COLO668 (cell line): ENCODE measurements at regions not wholly inside any gene's neighbourhood (a gene's known extent, or its start where the extent isn't known, plus 50 kb on each side); places are given as distances from the start of the nearest gene placed in this dataset.

Experiments used
- DNase-seq: peaks from one replicate; lab custom pipeline; 2025; ENCODE audit not compliant: unreplicated experiment; lab: John Stamatoyannopoulos, UW

GRCh38 chr4:132245319-132245718 lies 903.8 kb upstream of the PCDH10 start:
- DNase-seq = no peak

- no peak for DNase-seq
Measured at GRCh38 chr4:132264176-132264575, 884.9 kb upstream of the PCDH10 start.

- no peak for DNase-seq
Measured at GRCh38 chr4:132266374-132266773, 882.7 kb upstream of the PCDH10 start.

- no peak for DNase-seq
Measured at GRCh38 chr4:132267321-132267720, 881.8 kb upstream of the PCDH10 start.

- no peak for DNase-seq
Measured at GRCh38 chr4:132269303-132269990, 879.6 kb upstream of the PCDH10 start.

GRCh38 chr4:132275583-132276121 lies 873.4 kb upstream of the PCDH10 start:
- no peak for DNase-seq

- no peak for DNase-seq
Measured at GRCh38 chr4:132276185-132276584, 872.9 kb upstream of the PCDH10 start.

- DNase-seq = no peak
Measured at GRCh38 chr4:132276989-132277388, 872.1 kb upstream of the PCDH10 start.

GRCh38 chr4:132281733-132282132 lies 867.4 kb upstream of the PCDH10 start:
- no peak for DNase-seq

- no peak for DNase-seq
Measured at GRCh38 chr4:132284910-132285426, 864.1 kb upstream of the PCDH10 start.

GRCh38 chr4:132297346-132297745 lies 851.7 kb upstream of the PCDH10 start:
- DNase-seq = no peak

GRCh38 chr4:132299841-132300240 lies 849.3 kb upstream of the PCDH10 start:
- DNase-seq = no peak

- no peak for DNase-seq
Measured at GRCh38 chr4:132312521-132312920, 836.6 kb upstream of the PCDH10 start.

- no peak for DNase-seq
Measured at GRCh38 chr4:132313852-132314251, 835.2 kb upstream of the PCDH10 start.

- no peak for DNase-seq
Measured at GRCh38 chr4:132316738-132317137, 832.4 kb upstream of the PCDH10 start.

- DNase-seq = no peak
Measured at GRCh38 chr4:132317923-132318322, 831.2 kb upstream of the PCDH10 start.

- no peak for DNase-seq
Measured at GRCh38 chr4:132328761-132329160, 820.3 kb upstream of the PCDH10 start.

- no peak for DNase-seq
Measured at GRCh38 chr4:132330994-132331393, 818.1 kb upstream of the PCDH10 start.

GRCh38 chr4:132332932-132333723 lies 816.0 kb upstream of the PCDH10 start:
- no peak for DNase-seq

GRCh38 chr4:132333724-132334047 lies 815.4 kb upstream of the PCDH10 start:
- DNase-seq = no peak

GRCh38 chr4:132334081-132334480 lies 815.0 kb upstream of the PCDH10 start:
- DNase-seq = no peak
